ENCODE measurements at regions not wholly inside any gene's neighbourhood (a gene's known extent, or its start where the extent isn't known, plus 50 kb on each side); places are given as distances from the start of the nearest gene placed in this dataset.
A peak's percentile ranks its signal among the peaks of the same experiment; 100 is the strongest.
"Not testable (repeated sequence)": the region's sequence is repeated elsewhere in the genome, so short reads cannot be mapped to it uniquely, and the experiment has no call there.

- no peak for DNase-seq
These were observed 60.3 kb downstream of the EOMES start for GRCh38 chr3:27661797-27662196.

- no peak for DNase-seq
These were observed 62.7 kb downstream of the EOMES start for GRCh38 chr3:27659279-27660021.

GRCh38 chr3:27658741-27659140 is 63.4 kb downstream of the EOMES start:
- DNase-seq: no peak

- no peak for DNase-seq
These were observed 64.3 kb downstream of the EOMES start for GRCh38 chr3:27657871-27658270.

GRCh38 chr3:27657404-27657803 is 64.7 kb downstream of the EOMES start:
- DNase-seq: no peak

GRCh38 chr3:27656790-27657189 is 65.3 kb downstream of the EOMES start:
- DNase-seq: no peak

GRCh38 chr3:27655547-27655946 is 66.6 kb downstream of the EOMES start:
- no peak for DNase-seq

- no peak for DNase-seq
These were observed 68.1 kb downstream of the EOMES start for GRCh38 chr3:27653803-27654558.

- no peak for DNase-seq
These were observed 72.8 kb downstream of the EOMES start for GRCh38 chr3:27649277-27649676.

GRCh38 chr3:27646896-27647295 is 75.2 kb downstream of the EOMES start:
- no peak for DNase-seq

GRCh38 chr3:27644941-27645340 is 77.2 kb downstream of the EOMES start:
- DNase-seq: no peak

- DNase-seq: no peak
These were observed 78.8 kb downstream of the EOMES start for GRCh38 chr3:27643355-27643754.

- no peak for DNase-seq
These were observed 79.3 kb downstream of the EOMES start for GRCh38 chr3:27642796-27643195.

GRCh38 chr3:27641888-27642601 is 80.1 kb downstream of the EOMES start:
- DNase-seq: no peak

- DNase-seq: no peak
These were observed 80.8 kb downstream of the EOMES start for GRCh38 chr3:27641271-27641800.

- DNase-seq: no peak
These were observed 82.9 kb downstream of the EOMES start for GRCh38 chr3:27639271-27639670.

- DNase-seq: no peak
These were observed 83.5 kb downstream of the EOMES start for GRCh38 chr3:27638594-27638993.

- DNase-seq: no peak
These were observed 84.7 kb downstream of the EOMES start for GRCh38 chr3:27637346-27637995.

- not testable (repeated sequence) for DNase-seq
These were observed 87.1 kb downstream of the EOMES start for GRCh38 chr3:27635006-27635405.

GRCh38 chr3:27633224-27633545 is 88.9 kb downstream of the EOMES start:
- DNase-seq: no peak

GRCh38 chr3:27632431-27633223 is 89.5 kb downstream of the EOMES start:
- DNase-seq: peak; percentile 52

GRCh38 chr3:27630885-27631284 is 91.2 kb downstream of the EOMES start:
- no peak for DNase-seq

Measured in CD4-positive, alpha-beta T cell treated with Interleukin-15 for 1 hour (primary cell).